ENCODE measurements at regions not wholly inside any gene's neighbourhood (a gene's known extent, or its start where the extent isn't known, plus 50 kb on each side); places are given as distances from the start of the nearest gene placed in this dataset.

DNA sequence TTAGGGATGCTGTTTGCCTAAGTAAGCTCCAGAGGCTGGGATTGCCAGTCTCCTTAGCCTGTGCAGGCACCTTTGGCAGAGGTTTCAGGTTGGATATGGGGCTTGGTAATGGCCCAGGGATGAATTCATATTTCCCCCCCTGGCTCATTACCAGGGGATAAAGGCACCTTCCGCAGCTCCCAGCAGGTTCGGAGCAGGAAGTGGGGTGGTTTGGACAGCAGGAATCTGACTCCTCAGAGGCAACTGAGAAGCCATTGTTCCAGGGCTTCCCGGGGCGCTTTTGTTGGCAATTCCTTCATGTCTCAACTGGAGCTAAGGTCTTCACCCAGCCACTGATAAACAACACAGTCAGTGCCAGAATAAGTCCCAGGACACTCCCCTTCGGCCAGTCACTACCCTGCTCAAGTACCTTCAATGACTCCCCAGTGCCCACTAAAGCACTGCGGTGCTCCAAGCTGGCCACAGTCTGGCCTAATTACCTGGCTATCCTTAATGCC lies 85.3 kb upstream of the SLC6A6 start:
- TF ChIP-seq, protein P1, sequence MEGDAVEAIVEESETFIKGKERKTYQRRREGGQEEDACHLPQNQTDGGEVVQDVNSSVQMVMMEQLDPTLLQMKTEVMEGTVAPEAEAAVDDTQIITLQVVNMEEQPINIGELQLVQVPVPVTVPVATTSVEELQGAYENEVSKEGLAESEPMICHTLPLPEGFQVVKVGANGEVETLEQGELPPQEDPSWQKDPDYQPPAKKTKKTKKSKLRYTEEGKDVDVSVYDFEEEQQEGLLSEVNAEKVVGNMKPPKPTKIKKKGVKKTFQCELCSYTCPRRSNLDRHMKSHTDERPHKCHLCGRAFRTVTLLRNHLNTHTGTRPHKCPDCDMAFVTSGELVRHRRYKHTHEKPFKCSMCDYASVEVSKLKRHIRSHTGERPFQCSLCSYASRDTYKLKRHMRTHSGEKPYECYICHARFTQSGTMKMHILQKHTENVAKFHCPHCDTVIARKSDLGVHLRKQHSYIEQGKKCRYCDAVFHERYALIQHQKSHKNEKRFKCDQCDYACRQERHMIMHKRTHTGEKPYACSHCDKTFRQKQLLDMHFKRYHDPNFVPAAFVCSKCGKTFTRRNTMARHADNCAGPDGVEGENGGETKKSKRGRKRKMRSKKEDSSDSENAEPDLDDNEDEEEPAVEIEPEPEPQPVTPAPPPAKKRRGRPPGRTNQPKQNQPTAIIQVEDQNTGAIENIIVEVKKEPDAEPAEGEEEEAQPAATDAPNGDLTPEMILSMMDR (conservative IDR thresholded peaks at IDR 0.05; ENCODE audit: low read depth, low read length) = no peak
- no peak for TF ChIP-seq EZH2 (IDR thresholded peaks at IDR 0.05; ENCODE audit: borderline replicate concordance, low read depth, low read length, poor library complexity, severe bottlenecking)

All from A673 (cell line).